ENCODE measurements at regions not wholly inside any gene's neighbourhood (a gene's known extent, or its start where the extent isn't known, plus 50 kb on each side); places are given as distances from the start of the nearest gene placed in this dataset.

DNA sequence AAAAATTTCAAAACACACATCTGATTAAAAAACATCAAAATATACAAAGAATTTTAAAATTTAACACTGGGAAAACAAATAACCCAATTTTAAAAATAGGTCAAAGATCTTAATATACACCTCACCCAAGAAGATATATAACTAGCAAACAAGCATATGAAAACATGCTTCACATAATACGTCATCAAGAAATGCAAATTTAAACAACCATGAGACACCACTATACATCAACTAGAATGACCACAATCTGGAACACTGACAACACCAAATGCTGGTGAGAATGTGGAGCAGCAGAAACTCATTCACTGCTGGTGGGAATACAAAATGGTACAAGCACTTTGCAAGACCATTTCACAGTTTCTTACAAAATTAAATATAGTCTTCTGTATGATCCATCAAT is 498.4 kb downstream of the IPMK start:
- POLR2A ChIA-PET, result no interaction called here
- Mint-ChIP-seq H3K9me3 (peaks cover 0 to 15% (median 3%) of the 10 kb centered on the region in 9 donors), H3K36me3 (no peaks in the 10 kb centered on the region), H3K27me3 (no peaks in the 10 kb centered on the region), H3K27ac (no peak overlapping the region), H3K4me1 (no peaks in the 10 kb centered on the region), H3K4me3 (no peak overlapping the region)
- no peak for ATAC-seq
- no peak for DNase-seq

DNA sequence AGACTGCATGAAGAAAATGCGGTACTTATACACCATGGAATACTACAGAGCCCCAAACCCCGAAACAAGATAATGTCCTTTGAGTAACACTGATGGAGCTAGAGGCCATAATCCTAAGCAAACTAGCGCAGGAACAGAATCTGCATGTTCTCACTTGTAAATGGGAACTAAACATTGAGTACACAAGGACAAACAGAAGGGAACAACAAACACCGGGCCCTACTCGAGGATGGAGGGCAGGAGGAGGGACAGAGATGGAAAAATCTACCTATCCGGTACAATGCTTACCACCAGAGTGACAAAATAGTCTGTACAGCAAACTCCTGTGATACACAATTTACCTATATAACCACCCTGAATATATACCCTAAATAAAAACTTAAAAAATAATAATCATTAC is 507.9 kb downstream of the IPMK start:
- no peak for ATAC-seq
- POLR2A ChIA-PET, result no interaction called here
- DNase-seq, result no peak
- no peak overlapping the region for H3K27ac Mint-ChIP-seq
- H3K4me3 Mint-ChIP-seq, result no peak overlapping the region
- no peaks in the 10 kb centered on the region for H3K4me1 Mint-ChIP-seq
- peaks cover 0 to 13% (median 2%) of the 10 kb centered on the region in 9 donors for H3K9me3 Mint-ChIP-seq
- no peaks in the 10 kb centered on the region for H3K36me3 Mint-ChIP-seq
- H3K27me3 Mint-ChIP-seq, result no peaks in the 10 kb centered on the region

DNA sequence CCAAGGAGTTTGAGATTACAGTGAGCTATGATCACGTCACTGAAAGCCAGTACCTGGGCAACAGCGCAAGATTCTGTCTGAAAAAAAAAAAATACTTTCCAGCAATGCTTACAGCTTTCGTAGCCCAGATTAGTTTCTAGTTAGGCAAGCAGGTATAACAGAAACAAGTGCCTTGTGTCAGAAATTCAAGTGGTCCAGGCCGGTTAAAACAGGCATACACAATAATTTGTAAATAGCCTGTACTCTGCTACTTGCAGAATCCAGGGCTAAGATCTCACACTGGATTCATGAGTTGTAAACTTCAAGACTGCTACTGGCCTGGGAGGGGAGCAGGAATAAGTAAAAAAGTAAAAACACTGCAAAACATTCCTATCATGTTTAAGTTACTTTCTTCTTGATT is 512.9 kb downstream of the IPMK start:
- H3K9me3 Mint-ChIP-seq, result peaks cover 0 to 31% (median 3%) of the 10 kb centered on the region in 9 donors
- H3K4me3 Mint-ChIP-seq, result no peak overlapping the region
- ATAC-seq (no peak), DNase-seq (no peak)
- H3K4me1 Mint-ChIP-seq, result no peaks in the 10 kb centered on the region
- H3K27me3 Mint-ChIP-seq, result no peaks in the 10 kb centered on the region
- POLR2A ChIA-PET, result no interaction called here
- H3K36me3 Mint-ChIP-seq, result no peaks in the 10 kb centered on the region
- no peak overlapping the region for H3K27ac Mint-ChIP-seq

DNA sequence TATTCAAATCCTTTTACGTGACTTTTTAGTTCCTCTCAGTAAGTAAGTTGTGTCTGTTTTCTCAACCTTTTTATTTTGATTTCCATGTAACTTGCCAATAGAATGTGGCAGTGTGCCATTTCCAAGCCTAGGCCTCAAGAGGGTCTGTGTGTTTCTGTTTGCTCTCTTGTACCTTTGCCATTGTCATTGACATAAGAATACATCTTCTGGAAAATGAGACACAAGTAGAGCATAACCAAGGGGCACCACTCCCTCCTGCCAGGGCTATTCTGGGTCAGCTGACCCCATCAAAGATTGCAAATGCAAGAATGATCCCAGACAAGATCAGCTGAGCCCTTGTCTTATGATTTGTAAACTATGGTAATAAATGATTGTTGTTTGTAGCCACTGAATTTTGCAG is 524.0 kb downstream of the IPMK start:
- H3K27me3 Mint-ChIP-seq, result no peaks in the 10 kb centered on the region
- H3K4me1 Mint-ChIP-seq, result no peaks in the 10 kb centered on the region
- POLR2A ChIA-PET, result no interaction called here
- ATAC-seq, result no peak
- no peak overlapping the region for H3K27ac Mint-ChIP-seq
- peaks cover 0 to 16% (median 2%) of the 10 kb centered on the region in 9 donors for H3K9me3 Mint-ChIP-seq
- H3K36me3 Mint-ChIP-seq, result no peaks in the 10 kb centered on the region
- no peak overlapping the region for H3K4me3 Mint-ChIP-seq
- no peak for DNase-seq

DNA sequence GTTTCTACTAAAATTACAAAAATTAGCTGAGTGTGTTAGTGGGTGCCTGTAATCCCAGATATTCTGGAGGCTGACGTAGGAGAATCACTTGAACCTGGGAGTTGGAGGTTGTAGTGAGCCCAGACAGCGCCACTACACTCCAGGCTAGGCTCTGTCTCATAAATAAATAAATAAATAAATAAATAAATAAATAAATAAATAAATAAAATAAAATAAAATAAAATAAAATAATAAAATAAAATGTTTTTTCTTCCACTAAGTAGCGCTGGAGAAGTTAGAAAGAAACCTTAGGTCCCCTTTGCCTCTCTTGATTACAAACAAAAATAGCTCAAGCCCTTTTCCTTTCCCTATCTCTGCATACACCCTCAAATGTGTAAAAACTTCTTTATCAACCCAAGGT is 525.9 kb downstream of the IPMK start:
- H3K27me3 Mint-ChIP-seq, result no peaks in the 10 kb centered on the region
- POLR2A ChIA-PET, result no interaction called here
- H3K4me1 Mint-ChIP-seq, result no peaks in the 10 kb centered on the region

DNA sequence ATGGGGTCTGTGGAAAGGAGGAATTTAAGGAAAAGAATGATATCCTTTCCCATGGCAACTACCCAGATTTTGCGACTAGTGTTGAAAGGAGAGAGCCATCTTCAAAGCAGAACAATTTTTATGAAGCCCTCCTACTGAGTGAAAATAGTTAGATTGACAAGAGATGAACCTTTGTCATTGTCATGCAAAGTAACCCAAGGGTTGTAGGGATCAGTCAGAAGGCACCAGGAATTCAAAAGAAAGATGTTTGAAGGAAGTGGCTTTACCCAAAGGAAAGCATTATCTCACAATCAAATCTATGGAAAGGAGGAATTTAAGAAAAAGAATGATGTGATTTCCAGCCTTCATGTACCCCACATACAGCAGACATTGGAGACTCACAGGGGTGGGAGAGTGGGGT is 544.4 kb downstream of the IPMK start:
- ATAC-seq (no peak), DNase-seq (no peak)
- POLR2A ChIA-PET, result no interaction called here
- H3K4me3 Mint-ChIP-seq, result no peak overlapping the region
- H3K36me3 Mint-ChIP-seq, result no peaks in the 10 kb centered on the region
- no peaks in the 10 kb centered on the region for H3K27me3 Mint-ChIP-seq
- no peaks in the 10 kb centered on the region for H3K4me1 Mint-ChIP-seq
- H3K27ac Mint-ChIP-seq, result no peak overlapping the region
- H3K9me3 Mint-ChIP-seq, result peaks cover 0 to 21% (median 8%) of the 10 kb centered on the region in 9 donors

More for the DNA sequence above, 525.9 kb downstream of the IPMK start:
- Mint-ChIP-seq H3K27ac (no peak overlapping the region), H3K4me3 (no peak overlapping the region), H3K9me3 (peaks cover 0 to 14% (median 2%) of the 10 kb centered on the region in 9 donors), H3K36me3 (no peaks in the 10 kb centered on the region)
- no peak for DNase-seq
- no peak for ATAC-seq

DNA sequence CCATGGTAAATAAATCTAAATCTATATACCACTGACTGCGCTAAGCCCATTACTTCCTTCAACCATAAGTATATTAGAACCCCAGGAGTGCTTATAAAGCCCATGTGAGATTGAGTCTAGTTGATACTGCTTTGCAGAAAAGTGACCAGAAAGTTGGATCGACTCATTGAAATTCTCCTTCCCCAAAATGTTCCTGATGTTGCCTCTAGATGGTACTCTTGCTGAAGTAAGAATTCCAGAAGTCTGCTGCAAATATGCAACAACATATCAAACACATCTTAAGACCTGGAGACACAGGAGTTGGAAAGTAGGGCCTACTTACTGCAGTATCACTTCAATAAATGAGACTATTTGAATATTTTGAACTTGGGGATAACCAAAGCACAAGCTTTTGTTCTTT is 550.8 kb downstream of the IPMK start:
- H3K4me1 Mint-ChIP-seq, result no peaks in the 10 kb centered on the region
- no peak overlapping the region for H3K27ac Mint-ChIP-seq
- H3K9me3 Mint-ChIP-seq, result peaks cover 2 to 24% (median 9%) of the 10 kb centered on the region in 9 donors
- H3K27me3 Mint-ChIP-seq, result no peaks in the 10 kb centered on the region
- ATAC-seq (no peak), DNase-seq (no peak)
- POLR2A ChIA-PET, result no interaction called here
- no peak overlapping the region for H3K4me3 Mint-ChIP-seq
- H3K36me3 Mint-ChIP-seq, result no peaks in the 10 kb centered on the region

DNA sequence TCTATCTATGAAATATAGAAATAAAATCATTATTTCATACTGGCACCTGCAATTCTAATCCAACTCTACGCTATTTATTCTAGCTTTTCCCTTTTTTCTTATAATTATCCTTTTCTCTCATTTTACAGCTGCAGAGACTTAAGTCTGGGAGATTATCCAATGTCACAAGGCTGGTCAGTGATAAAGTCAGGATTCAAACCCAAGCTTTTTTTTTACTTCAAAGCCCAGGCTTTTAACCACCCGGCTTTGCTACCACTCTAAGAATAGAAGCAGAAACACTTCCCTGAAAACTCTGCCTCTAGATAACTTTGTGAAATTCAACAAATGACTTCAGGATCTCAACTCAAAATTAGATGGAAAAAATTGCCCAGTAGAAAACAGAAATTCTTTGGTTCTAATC is 552.5 kb downstream of the IPMK start:
- no peak for ATAC-seq

DNA sequence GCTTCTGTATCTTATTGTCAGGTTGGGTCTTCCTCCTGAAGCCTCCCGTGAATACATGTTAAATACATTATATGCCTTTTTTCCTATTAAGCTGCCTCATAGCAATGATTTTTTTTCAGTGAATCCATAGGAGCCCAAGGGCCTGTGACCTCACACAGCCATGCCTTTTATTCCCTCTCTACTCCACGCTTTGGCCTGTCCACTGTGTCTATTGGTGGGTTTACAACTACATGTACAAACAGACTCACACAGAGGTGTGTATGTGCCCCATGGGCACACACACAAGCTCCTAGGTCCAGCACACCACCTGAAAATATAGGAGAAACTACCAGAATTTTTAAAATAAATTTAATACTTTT is 560.4 kb downstream of the IPMK start:
- H3K9me3 Mint-ChIP-seq, result peaks cover 0 to 1% (median 0%) of the 10 kb centered on the region in 9 donors
- DNase-seq (no peak), ATAC-seq (no peak)
- H3K4me1 Mint-ChIP-seq, result no peaks in the 10 kb centered on the region
- H3K27me3 Mint-ChIP-seq, result no peaks in the 10 kb centered on the region
- peak overlapping the region in 1 of 10 donors; percentile 13 for H3K27ac Mint-ChIP-seq
- no peaks in the 10 kb centered on the region for H3K36me3 Mint-ChIP-seq
- POLR2A ChIA-PET, result no interaction called here
- no peak overlapping the region for H3K4me3 Mint-ChIP-seq

More for the DNA sequence above, 552.5 kb downstream of the IPMK start:
- Mint-ChIP-seq H3K4me3 (no peak overlapping the region), H3K4me1 (no peaks in the 10 kb centered on the region), H3K27me3 (no peaks in the 10 kb centered on the region), H3K36me3 (no peaks in the 10 kb centered on the region), H3K27ac (no peak overlapping the region), H3K9me3 (peaks cover 2 to 24% (median 6%) of the 10 kb centered on the region in 9 donors)
- DNase-seq, result no peak
- POLR2A ChIA-PET, result no interaction called here

DNA sequence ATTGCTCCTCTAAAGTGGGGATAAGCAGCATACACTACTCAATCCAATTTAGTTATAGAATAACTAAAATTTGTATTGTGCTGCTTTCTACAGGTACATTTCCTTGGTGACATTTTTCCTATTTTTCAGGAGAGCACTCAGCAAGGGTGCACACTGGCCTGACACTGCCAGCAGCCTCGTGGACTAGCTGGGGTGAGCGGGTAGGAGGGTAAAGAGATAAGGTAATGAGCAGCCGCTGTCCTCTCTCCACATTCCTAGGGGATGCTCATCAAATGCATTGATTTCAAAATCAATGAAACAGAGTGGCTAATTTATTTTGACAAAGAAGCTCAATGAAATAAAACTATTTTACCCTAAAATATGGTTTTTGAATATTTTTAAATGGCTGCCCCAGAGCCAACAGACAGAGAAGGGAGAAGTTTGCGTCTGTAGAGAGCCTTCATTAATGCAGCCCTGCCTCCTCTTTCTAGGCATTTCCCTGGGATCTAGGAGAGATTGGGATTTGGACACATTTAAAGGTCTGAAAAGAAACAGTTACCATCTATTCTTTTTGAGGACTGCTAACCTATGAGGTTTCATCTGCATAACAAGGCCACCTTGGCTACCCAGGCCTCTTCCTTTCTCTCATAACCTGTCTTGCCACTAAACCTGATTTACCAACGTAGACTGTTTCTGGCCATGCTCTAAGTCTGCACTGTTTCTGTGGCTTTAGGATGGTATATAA is 561.0 kb downstream of the IPMK start:
- no peaks in the 10 kb centered on the region for H3K36me3 Mint-ChIP-seq
- H3K9me3 Mint-ChIP-seq, result peaks cover 0 to 1% (median 0%) of the 10 kb centered on the region in 9 donors
- POLR2A ChIA-PET, result no interaction called here
- H3K27ac Mint-ChIP-seq, result no peak overlapping the region
- no peak for ATAC-seq
- H3K4me1 Mint-ChIP-seq, result no peaks in the 10 kb centered on the region
- H3K27me3 Mint-ChIP-seq, result no peaks in the 10 kb centered on the region
- DNase-seq, result no peak
- no peak overlapping the region for H3K4me3 Mint-ChIP-seq

DNA sequence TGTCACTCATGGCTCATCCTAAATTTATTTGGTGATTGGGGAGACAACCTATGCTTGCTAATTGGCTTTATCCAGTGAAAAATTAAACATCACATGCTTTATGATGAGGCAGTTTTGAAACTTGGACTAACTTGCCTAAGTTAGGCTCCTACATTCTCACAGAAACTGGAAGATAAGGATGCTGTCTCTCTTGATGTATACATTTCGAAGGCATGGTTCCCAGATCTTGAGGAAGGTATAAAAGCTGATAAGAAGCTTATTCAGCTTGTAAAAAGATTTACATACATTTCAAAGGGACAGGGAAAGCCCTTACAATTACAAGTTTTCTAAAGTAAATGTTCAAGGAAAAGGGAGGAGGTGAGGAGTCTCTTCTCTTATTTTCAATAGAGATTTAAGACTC is 561.7 kb downstream of the IPMK start:
- Mint-ChIP-seq H3K4me3 (no peak overlapping the region), H3K36me3 (no peaks in the 10 kb centered on the region), H3K4me1 (no peaks in the 10 kb centered on the region), H3K27me3 (no peaks in the 10 kb centered on the region), H3K9me3 (peaks cover 0 to 1% (median 0%) of the 10 kb centered on the region in 9 donors), H3K27ac (no peak overlapping the region)
- DNase-seq, result no peak
- POLR2A ChIA-PET, result no interaction called here
- no peak for ATAC-seq

DNA sequence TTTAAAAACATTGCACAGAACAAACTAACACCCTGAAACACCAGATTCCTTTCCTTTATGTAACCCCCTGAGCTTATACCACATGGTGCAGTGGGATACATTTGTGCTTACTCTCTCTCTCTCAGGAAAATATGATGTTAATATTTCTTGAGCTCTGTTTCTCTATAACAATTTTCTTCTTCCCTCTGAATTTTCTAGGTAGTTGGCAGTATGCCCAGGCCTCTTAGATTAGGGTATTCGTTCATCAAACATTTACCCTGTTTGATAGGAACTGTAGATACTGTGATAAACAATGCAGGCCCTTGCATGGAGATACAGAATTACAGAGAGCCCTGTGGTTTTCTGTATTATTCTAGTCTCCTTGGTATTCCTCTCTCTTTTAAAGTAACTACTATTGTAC is 567.8 kb downstream of the IPMK start:
- POLR2A ChIA-PET, result no interaction called here
- peaks cover 0 to 2% (median 0%) of the 10 kb centered on the region in 9 donors for H3K9me3 Mint-ChIP-seq
- no peak overlapping the region for H3K27ac Mint-ChIP-seq
- no peaks in the 10 kb centered on the region for H3K4me1 Mint-ChIP-seq
- ATAC-seq, result no peak
- no peaks in the 10 kb centered on the region for H3K27me3 Mint-ChIP-seq
- no peak overlapping the region for H3K4me3 Mint-ChIP-seq
- no peaks in the 10 kb centered on the region for H3K36me3 Mint-ChIP-seq
- DNase-seq, result no peak

DNA sequence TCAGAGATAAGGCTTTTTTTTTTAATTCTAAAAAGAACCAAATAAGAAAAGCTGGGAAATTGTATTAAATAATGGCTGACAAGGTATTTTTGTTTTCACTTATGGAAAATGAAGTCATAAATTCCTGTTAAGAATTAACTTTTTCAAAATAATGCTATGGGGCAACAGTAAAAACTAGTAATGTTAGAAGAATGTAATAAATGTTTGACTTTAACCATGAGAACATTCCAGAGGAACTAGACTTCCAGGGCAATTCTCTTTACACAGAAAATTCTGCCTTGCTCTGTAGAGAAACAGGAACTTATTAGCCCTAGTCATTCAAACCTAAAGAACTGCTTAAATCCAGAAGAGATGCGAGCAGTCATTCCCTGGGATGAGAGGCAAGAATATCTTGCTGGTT is 571.1 kb downstream of the IPMK start:
- Mint-ChIP-seq H3K9me3 (peaks cover 0 to 2% (median 0%) of the 10 kb centered on the region in 9 donors), H3K4me1 (no peaks in the 10 kb centered on the region), H3K36me3 (no peaks in the 10 kb centered on the region), H3K27me3 (no peaks in the 10 kb centered on the region), H3K27ac (no peak overlapping the region), H3K4me3 (no peak overlapping the region)
- DNase-seq, result no peak
- ATAC-seq, result no peak
- POLR2A ChIA-PET, result no interaction called here

DNA sequence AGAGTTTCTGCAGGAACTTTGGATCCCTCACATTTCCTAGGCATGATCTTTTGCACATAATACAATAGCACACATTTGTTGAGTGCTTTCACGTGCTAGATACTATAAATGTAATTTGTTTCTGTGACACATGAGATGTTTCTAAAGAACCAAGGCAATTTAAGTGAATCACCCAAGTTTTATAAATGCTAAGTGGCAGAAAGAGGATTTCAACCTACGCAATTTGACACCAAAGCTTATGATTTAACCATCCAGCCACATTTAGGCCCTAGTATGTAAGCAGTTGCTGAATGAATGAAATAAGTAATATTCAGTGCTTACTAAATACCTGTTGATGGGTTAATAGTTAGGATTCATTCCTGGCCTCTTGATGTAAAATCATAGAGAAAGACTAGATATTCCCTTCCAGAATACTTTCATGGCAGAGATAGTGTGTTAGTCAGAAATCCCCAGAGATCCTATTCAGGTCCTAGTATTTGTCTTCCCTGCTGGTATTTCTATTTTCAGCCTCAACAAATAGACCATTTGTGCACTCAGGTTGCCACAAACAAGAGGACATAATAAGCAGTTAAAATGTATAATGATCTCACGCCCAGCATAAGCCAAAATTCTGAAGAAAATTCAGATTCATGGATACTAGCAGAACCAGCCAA is 572.6 kb downstream of the IPMK start:
- no peak for ATAC-seq
- DNase-seq, result no peak
- Mint-ChIP-seq H3K4me1 (no peaks in the 10 kb centered on the region), H3K9me3 (peaks cover 0 to 2% (median 0%) of the 10 kb centered on the region in 9 donors), H3K27me3 (no peaks in the 10 kb centered on the region), H3K27ac (no peak overlapping the region), H3K4me3 (no peak overlapping the region), H3K36me3 (no peaks in the 10 kb centered on the region)
- POLR2A ChIA-PET, result no interaction called here
